Loucy (cell line): ENCODE measurements at regions not wholly inside any gene's neighbourhood (a gene's known extent, or its start where the extent isn't known, plus 50 kb on each side); places are given as distances from the start of the nearest gene placed in this dataset.

ENCODE experiments used
- H2AFZ ChIP-seq: fragments of 200-600 bp; sonication (generic); 2 replicates; pipeline ENCODE4 v1.6.0; 2016; ENCODE audit warnings: antibody characterized with exemption, mild to moderate bottlenecking, low read length, moderate library complexity
- H3F3A ChIP-seq: fragments of 200-600 bp; 2 replicates; pipeline ENCODE4 v1.6.0; 2016; ENCODE audit warnings: antibody characterized with exemption, low read depth, mild to moderate bottlenecking
- H3K27me3 ChIP-seq: fragments of 200-600 bp; sonication (generic); 2 replicates; pipeline ENCODE4 v1.6.1; 2014; ENCODE audit warnings: low read length, mild to moderate bottlenecking; ENCODE audit not compliant: insufficient read depth, poor library complexity, severe bottlenecking
- H3K36me3 ChIP-seq: fragments of 200-600 bp; sonication (generic); 2 replicates; pipeline ENCODE4 v1.6.1; 2016; ENCODE audit warnings: low read length; ENCODE audit not compliant: insufficient read depth
- H3K4me1 ChIP-seq: fragments of 200-600 bp; sonication (generic); 2 replicates; pipeline ENCODE4 v1.5.1; 2014; ENCODE audit warnings: low read length, mild to moderate bottlenecking; ENCODE audit not compliant: insufficient read depth, poor library complexity, severe bottlenecking
- H3K4me2 ChIP-seq: fragments of 200-600 bp; sonication (generic); 2 replicates; pipeline ENCODE4 v1.6.0; 2014; ENCODE audit warnings: antibody characterized with exemption, low read length, low read depth, mild to moderate bottlenecking; ENCODE audit not compliant: poor library complexity, severe bottlenecking
- H3K4me3 ChIP-seq: fragments of 200-600 bp; sonication (generic); 2 replicates; pipeline ENCODE4 v1.5.1; 2014; ENCODE audit warnings: low read length, mild to moderate bottlenecking, mixed read lengths; ENCODE audit not compliant: poor library complexity, severe bottlenecking
- H3K79me2 ChIP-seq: fragments of 200-600 bp; sonication (generic); 2 replicates; pipeline ENCODE4 v1.6.1; 2014; ENCODE audit warnings: low read length; ENCODE audit not compliant: insufficient read depth
- H3K9ac ChIP-seq: fragments of 200-600 bp; sonication (generic); 2 replicates; pipeline ENCODE4 v1.6.0; 2014; ENCODE audit warnings: mild to moderate bottlenecking, low read depth, low read length, moderate library complexity; ENCODE audit not compliant: poor library complexity, severe bottlenecking
- H3K9me2 ChIP-seq: fragments of 200-600 bp; sonication (generic); replicated peaks from 2 replicates; pipeline ENCODE4 v1.6.1; 2016; ENCODE audit warnings: low read depth, low read length, mixed read lengths
- H3K9me3 ChIP-seq: fragments of 200-600 bp; sonication (generic); 2 replicates; pipeline ENCODE4 v1.6.1; 2014; ENCODE audit warnings: mild to moderate bottlenecking, antibody characterized with exemption, low read length, low read depth; ENCODE audit not compliant: insufficient read depth
- H4K20me1 ChIP-seq: fragments of 200-600 bp; sonication (generic); 2 replicates; pipeline ENCODE4 v1.6.0; 2014; ENCODE audit warnings: antibody characterized with exemption, low read length, mild to moderate bottlenecking; ENCODE audit not compliant: insufficient read depth, poor library complexity, severe bottlenecking
- CTCF ChIP-seq: fragments of 200-600 bp; sonication (generic); conservative IDR thresholded peaks from 2 replicates; pipeline ENCODE4 v1.5.1; 2014; ENCODE audit warnings: mild to moderate bottlenecking, antibody characterized with exemption, low read length
- EZH2phosphoT487 ChIP-seq: fragments of 200-600 bp; IDR thresholded peaks from 2 replicates; pipeline ENCODE4 v1.6.1; 2018; ENCODE audit warnings: antibody characterized with exemption, mild to moderate bottlenecking, moderate library complexity, borderline replicate concordance

- no peak overlapping the region for H2AFZ ChIP-seq
- peaks cover 5% of the 10 kb centered on the region; the same call in 1 of the 2 replicates for H3K9me3 ChIP-seq
- H3K27me3 ChIP-seq, result no peaks in the 10 kb centered on the region
- no peaks in the 10 kb centered on the region for H3K79me2 ChIP-seq
- H3K9me2 ChIP-seq, result no peaks in the 10 kb centered on the region
- H3K4me3 ChIP-seq, result no peak overlapping the region
- H3K36me3 ChIP-seq, result no peaks in the 10 kb centered on the region
- no peaks in the 10 kb centered on the region for H3K4me1 ChIP-seq
- H3K4me2 ChIP-seq, result no peak overlapping the region
- no peaks in the 10 kb centered on the region for H3F3A ChIP-seq
- no peaks in the 10 kb centered on the region for H4K20me1 ChIP-seq
- no peak overlapping the region for H3K9ac ChIP-seq
- TF ChIP-seq CTCF (no peak), EZH2phosphoT487 (no peak)
Measured at GRCh38 chr2:240356700-240357640, 78.5 kb upstream of the GPC1 start.

GRCh38 chr2:240357641-240358012 is 77.8 kb upstream of the GPC1 start:
- H3K79me2 ChIP-seq, result no peaks in the 10 kb centered on the region
- H4K20me1 ChIP-seq, result no peaks in the 10 kb centered on the region
- no peak overlapping the region for H2AFZ ChIP-seq
- no peak overlapping the region for H3K4me2 ChIP-seq
- no peaks in the 10 kb centered on the region for H3K27me3 ChIP-seq
- H3K9me3 ChIP-seq, result peaks cover 5% of the 10 kb centered on the region; the same call in 1 of the 2 replicates
- no peak for TF ChIP-seq CTCF
- TF ChIP-seq EZH2phosphoT487, result no peak
- no peak overlapping the region for H3K9ac ChIP-seq
- H3K4me3 ChIP-seq, result no peak overlapping the region
- H3F3A ChIP-seq, result no peaks in the 10 kb centered on the region
- no peaks in the 10 kb centered on the region for H3K4me1 ChIP-seq
- no peaks in the 10 kb centered on the region for H3K9me2 ChIP-seq
- no peaks in the 10 kb centered on the region for H3K36me3 ChIP-seq

DNA sequence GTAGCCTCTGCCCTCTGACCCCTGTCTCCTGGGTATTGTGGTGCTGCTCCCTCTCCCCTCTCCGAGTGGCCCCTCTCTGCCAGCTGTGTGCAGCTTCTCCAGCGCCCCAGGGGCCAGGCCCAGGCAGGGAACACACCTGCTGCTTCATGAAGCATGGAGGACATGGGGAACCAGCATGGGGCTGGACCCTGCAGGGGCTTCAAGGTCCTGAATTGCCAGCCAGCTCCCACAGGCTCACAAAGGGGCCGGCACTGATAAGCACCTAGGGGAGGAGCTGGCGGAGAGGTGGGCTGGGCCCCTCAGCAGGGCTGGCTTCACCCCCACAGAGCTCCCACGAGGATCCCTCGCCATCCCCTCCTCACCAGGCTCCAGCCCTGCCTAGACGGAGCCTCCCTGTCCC is 77.4 kb upstream of the GPC1 start:
- peaks cover 5% of the 10 kb centered on the region; the same call in 1 of the 2 replicates for H3K9me3 ChIP-seq
- H3K4me1 ChIP-seq, result no peaks in the 10 kb centered on the region

More for the DNA sequence above, 77.4 kb upstream of the GPC1 start:
- Histone ChIP-seq H2AFZ (no peak overlapping the region), H3K36me3 (no peaks in the 10 kb centered on the region), H3K27me3 (no peaks in the 10 kb centered on the region), H3K79me2 (no peaks in the 10 kb centered on the region), H3K4me3 (no peak overlapping the region), H3K4me2 (no peak overlapping the region), H4K20me1 (no peaks in the 10 kb centered on the region), H3F3A (no peaks in the 10 kb centered on the region), H3K9me2 (no peaks in the 10 kb centered on the region), H3K9ac (no peak overlapping the region)
- TF ChIP-seq CTCF, result no peak
- no peak for TF ChIP-seq EZH2phosphoT487
